ENCODE measurements at regions not wholly inside any gene's neighbourhood (a gene's known extent, or its start where the extent isn't known, plus 50 kb on each side); places are given as distances from the start of the nearest gene placed in this dataset.

GRCh38 chr14:65879248-65880009, 466.9 kb downstream of the FUT8 start:
- peak; percentile 82 for DNase-seq

- no peak for DNase-seq
Observed at GRCh38 chr14:65880507-65880906, 468.0 kb downstream of the FUT8 start.

GRCh38 chr14:65881642-65882041, 469.1 kb downstream of the FUT8 start:
- DNase-seq, result no peak

GRCh38 chr14:65888677-65889076, 476.1 kb downstream of the FUT8 start:
- no peak for DNase-seq

GRCh38 chr14:65892315-65892714, 479.8 kb downstream of the FUT8 start:
- no peak for DNase-seq

GRCh38 chr14:65900164-65900563, 487.6 kb downstream of the FUT8 start:
- no peak for DNase-seq

- DNase-seq, result no peak
Observed at GRCh38 chr14:65901595-65901994, 489.1 kb downstream of the FUT8 start.

- no peak for DNase-seq
Observed at GRCh38 chr14:65904988-65905387, 492.5 kb downstream of the FUT8 start.

- DNase-seq, result no peak
Observed at GRCh38 chr14:65906344-65906743, 493.8 kb downstream of the FUT8 start.

GRCh38 chr14:65906948-65907347, 494.4 kb downstream of the FUT8 start:
- no peak for DNase-seq

- DNase-seq, result no peak
Observed at GRCh38 chr14:65910108-65910786, 497.7 kb downstream of the FUT8 start.

- DNase-seq, result no peak
Observed at GRCh38 chr14:65915125-65915524, 502.6 kb downstream of the FUT8 start.

GRCh38 chr14:65916055-65916454, 503.5 kb downstream of the FUT8 start:
- DNase-seq, result no peak

- DNase-seq, result no peak
Observed at GRCh38 chr14:65920996-65921395, 508.5 kb downstream of the FUT8 start.

- no peak for DNase-seq
Observed at GRCh38 chr14:65922142-65922541, 509.6 kb downstream of the FUT8 start.

- DNase-seq, result no peak
Observed at GRCh38 chr14:65926504-65926903, 514.0 kb downstream of the FUT8 start.

- DNase-seq, result peak; percentile 80
Observed at GRCh38 chr14:65926935-65927700, 514.6 kb downstream of the FUT8 start.

GRCh38 chr14:65927931-65928356, 515.4 kb downstream of the FUT8 start:
- no peak for DNase-seq

GRCh38 chr14:65928995-65929394, 516.5 kb downstream of the FUT8 start:
- DNase-seq, result no peak

GRCh38 chr14:65933400-65934069, 521.0 kb downstream of the FUT8 start:
- no peak for DNase-seq

- no peak for DNase-seq
Observed at GRCh38 chr14:65934070-65934435, 521.5 kb downstream of the FUT8 start.

GRCh38 chr14:65936342-65936975, 523.9 kb downstream of the FUT8 start:
- no peak for DNase-seq
